GM19463 (cell line): ENCODE measurements at regions not wholly inside any gene's neighbourhood (a gene's known extent, or its start where the extent isn't known, plus 50 kb on each side); places are given as distances from the start of the nearest gene placed in this dataset.
A peak's percentile ranks its signal among the peaks of the same experiment; 100 is the strongest.
"Not testable (repeated sequence)": the region's sequence is repeated elsewhere in the genome, so short reads cannot be mapped to it uniquely, and the experiment has no call there.

Source experiments
- ATAC-seq: cut with Tn5 transposase; IDR thresholded peaks from one replicate; pipeline ENCODE4 v1.9.1; 2021; ENCODE audit warnings: mild to moderate bottlenecking, moderate library complexity; ENCODE audit not compliant: unreplicated experiment

DNA sequence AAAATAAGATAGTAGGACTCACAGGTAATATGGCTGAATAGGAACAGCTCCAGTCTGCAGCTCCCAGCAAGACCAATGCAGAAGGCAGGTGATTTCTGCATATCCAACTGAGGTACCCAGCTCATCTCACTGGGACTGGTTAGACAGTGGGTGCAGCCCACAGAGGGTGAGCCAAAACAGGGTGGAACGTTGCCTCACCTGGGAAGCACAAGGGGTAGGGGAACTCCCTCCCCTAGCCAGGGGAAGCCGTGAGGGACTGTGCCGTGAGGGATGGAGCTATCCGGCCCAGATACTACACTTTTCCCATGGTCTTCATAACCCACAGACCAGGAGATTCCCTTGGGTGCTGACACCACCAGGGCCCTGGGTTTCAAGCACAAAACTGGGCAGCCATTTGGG, 114.8 kb upstream of the GNAI1 start:
- ATAC-seq: not testable (repeated sequence)

DNA sequence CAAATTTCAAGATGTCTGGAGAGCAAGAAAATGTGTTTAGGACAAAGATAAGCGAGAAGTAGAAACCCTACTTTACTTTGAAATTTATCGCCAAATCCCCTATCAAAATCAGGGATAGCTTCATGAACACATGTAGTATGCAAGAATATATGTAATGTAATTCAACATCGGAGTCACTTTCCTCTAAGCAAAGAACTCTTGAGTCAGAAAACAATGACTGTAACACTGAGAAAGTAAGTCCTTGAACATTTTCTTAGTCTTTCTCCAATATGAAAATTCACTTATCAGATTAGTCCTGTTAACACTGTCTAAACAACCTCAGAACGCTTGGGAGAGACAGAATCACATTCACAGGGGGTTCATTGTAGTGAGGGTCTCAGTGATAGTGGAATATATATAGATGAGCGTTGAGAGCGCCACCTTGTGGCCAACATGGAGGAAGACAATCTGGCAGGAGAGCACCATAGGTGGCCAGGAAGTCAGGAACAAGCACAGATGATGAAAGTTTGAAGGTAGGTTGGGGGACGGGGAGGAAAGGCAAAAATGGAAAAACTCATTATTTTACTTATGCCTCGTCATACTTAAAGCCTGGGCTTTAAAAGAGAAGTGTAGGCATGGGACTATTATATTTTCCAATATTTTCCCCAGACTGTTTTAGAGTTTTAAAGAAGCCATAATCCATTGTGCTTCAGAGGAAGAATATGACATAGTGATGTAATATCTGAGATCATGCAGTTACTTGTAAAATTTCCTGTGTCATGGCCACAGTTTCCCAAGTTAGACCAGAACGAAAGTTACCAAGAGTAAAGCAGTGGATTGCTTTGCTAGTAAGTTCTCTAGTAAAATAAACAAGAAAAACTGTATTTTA, 115.5 kb upstream of the GNAI1 start:
- ATAC-seq: peak; percentile 99

DNA sequence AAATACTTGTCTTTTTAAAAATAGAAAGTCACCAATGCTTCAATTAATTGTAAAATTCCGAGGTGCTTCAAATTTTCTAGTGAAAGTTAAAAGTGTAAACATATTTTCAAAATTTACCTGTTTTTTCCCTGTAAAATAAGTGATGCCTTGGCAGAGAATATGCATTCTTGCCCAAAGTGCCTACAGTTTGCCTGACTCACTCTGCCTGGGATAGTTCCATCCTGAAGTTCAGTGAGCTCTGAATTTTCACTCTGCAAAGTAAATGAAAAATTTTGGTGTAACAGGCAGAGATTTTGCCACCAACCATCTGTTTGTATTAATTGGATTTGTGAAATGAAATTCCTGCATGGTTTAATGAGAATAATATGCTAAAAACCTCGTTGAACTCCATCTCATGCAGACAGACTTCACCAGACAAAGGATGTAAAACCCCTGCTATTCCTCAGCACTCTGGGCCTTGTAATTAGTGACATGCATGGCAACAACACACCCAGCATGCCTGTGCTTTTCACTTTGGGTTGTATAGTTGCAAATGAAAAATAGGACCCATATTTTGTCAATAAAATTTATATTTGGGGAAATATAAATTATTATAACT, 117.4 kb upstream of the GNAI1 start:
- ATAC-seq: no peak

DNA sequence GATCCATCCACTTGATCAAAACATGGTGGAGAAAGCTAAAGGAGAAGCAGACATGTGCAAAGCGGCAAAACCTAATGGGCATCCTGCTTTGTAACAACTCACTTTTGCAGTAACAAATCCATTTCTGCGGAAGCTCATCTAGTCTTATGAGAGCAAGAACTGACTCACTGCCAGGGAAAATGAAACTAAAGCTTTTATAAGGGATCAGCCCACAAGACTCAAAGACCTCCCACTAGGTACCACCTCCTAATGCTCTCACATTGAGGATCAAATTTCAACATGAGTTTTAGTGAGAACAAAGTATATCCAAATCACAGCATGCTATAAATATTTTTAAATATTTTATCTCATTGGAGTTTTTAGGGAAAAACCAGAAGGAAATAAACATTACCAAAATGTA, 120.1 kb upstream of the GNAI1 start:
- ATAC-seq: no peak

DNA sequence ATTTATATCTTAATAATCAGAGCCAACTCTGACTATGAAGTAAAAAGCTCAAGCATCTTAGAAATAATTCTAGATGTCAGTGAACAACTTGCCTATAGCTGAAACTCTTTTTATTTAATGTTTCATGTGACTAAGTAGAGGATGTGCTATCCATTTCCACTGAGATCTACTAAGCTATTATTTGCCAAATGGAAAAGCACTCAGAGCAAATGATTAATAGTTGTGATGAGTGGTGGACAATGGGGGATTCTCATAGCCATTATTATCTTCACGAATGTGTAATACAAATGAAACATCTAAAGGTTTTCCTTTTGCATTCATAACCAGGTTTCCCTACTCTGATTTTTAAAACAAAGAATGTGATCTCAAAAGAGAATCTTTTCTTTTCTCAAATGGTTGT, 126.6 kb upstream of the GNAI1 start:
- ATAC-seq: no peak

DNA sequence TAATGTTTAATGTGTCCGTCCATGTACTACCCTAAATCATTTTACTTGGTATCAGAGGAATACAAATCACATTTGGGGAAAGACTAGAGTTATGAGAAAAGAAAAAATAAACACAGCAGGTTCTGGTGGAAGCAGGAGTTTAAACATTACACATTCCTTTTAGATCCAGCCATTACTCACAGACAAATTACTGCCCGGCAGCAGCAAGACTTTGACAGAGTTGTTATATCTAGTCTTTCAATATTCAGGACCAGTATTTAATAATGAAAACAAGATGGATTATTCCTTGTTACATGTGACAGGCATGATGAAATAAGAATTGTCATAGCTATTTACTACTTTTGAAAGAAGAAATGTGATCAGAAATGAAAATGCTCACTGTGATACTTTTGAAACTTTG, 131.8 kb upstream of the GNAI1 start:
- no peak for ATAC-seq

DNA sequence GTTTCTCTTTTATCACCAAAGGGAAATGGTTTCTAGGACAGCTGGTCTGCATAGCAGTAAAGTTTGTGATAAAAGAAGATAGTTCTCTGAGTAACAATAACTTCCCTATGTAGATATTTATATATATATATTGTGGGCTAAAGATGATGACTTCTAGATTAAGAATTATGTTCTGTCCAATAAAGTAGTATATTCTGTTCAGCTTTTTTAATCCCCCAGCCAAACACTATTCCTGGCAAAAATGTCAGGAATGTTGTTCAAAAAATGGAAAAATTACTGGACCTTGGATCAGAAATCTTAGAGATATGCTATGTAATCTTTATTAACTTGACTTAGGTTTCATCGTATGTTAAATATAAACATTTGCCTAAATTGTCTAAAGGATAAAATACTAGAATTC, 136.3 kb upstream of the GNAI1 start:
- ATAC-seq: no peak

DNA sequence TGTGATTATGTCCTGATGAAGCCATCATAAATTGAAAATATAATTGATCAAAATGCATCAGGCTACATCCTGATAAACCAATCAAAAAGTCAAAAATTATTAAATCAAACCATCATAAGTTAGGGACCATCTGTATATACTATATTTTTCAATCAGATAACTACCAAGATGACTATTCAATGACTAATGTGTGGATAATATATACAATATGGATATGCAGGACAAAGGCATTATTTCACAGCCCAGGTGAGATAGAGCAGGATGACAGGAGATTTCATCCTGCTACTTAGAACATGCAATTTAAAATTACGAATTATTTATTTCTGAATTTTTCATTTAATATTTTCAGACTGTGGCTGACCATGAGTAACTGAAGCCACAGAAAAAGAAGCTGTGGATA, 137.3 kb upstream of the GNAI1 start:
- ATAC-seq: no peak

DNA sequence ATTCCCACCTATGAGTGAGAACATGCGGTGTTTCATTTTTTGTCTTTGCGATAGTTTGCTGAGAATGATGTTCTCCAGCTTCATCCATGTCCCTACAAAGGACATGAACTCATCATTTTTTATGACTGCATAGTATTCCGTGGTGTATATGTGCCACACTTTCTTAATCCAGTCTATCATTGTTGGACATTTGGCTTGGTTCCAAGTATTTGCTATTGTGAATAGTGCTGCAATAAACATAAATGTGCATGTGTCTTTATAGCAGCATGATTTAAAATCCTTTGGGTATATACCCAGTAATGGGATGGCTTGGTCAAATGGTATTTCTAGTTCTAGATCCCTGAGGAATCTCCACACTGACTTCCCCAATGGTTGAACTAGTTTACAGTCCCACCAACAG, 138.9 kb upstream of the GNAI1 start:
- not testable (repeated sequence) for ATAC-seq

DNA sequence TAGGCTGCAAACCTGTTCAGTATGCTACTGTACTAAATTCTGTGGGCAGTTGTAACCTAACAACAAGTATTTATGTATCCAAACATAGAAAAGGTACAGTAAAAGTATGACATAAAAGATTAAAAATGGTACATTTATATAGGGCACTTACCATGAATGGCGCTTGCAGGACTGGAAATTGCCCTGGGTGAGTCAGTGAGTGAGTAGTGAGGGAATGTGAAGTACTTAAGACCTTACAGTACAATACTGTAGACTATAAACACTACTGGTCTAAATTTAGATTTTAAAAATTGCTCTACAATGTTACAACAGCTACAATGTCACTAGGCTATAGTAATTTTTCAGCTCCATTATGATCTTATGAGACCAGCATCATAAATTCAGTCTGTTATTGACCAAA, 146.0 kb upstream of the GNAI1 start:
- ATAC-seq: no peak

DNA sequence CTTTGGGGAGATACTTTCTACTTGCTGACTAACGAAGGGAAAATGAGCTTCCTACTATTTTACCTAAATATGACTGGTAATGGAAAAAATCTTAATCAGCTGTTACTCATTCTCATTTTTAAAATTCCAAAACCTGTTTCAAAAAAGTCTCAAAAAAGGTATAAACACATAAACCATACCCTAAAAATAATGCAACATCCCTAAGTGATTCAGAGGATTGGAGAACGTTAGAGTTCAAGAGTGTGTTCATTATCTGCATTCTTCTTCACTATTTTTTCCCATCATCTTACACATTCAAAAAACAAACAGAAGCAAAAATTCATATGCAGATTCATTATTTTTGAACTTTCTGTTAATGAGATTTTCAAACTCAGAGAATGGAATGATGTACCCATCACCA, 150.4 kb upstream of the GNAI1 start:
- no peak for ATAC-seq

DNA sequence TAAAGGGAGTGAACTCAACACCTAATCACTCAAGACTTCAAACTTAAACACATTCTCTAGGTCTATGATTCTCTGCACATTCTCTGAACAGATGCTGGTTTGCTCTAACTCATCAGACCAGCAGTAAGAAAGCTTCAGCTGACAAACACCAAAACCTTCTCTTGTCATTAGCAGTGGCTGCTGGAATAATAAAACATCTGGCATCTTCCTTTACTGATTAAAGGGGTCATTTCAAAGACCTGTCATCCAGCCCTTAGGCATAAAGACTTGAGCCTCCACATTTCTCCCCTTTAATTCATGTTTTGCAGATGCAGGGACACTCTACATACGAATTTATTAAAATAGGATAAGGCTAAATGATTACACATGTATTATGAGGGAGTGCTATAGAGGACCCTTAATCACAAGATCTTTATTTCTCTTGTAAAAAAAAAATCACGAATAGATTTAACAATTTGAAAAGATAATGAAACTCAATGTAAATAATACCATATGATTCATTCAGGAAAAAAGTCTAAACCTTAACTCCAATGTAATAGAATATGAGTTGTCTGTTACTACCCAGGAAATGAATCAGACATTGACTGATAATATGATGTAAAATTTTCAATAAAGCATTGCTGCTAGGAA, 152.4 kb upstream of the GNAI1 start:
- no peak for ATAC-seq

DNA sequence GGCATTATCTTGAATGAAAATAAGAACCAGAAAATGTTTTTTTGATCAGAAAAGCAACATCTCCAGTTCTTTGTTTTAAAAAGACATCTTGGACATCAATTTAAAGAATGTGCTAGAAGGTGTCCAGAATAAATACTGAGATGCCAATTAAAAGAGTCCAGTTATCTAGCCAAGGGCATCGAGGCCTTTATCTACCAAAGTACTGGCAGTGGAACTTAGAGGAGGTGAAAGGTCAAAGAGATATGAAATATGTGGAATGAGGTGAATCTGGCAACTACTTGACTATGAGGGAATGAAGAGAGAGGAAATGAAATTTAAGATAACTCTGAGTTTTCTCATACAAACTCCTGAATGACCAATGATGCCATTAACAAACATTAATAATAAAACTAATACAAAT, 154.3 kb upstream of the GNAI1 start:
- no peak for ATAC-seq

DNA sequence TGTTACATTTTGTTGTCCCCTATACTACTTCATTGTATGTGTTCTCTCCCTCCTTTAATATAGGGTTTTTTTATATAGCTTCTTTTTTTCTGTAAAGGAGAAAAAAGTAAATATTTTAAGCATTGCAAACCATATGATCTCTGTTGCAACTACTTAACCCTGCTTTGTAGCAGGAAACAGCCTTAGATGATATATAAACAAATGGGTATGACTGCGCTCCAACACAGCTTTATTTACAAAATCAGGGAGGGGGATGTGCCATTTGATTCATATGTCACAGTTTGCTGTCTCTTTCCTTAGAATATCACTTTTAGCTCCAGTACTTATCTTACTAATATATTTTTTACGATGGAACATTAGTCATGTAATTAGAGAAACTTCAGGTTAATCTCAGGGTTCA, 155.2 kb upstream of the GNAI1 start:
- no peak for ATAC-seq

DNA sequence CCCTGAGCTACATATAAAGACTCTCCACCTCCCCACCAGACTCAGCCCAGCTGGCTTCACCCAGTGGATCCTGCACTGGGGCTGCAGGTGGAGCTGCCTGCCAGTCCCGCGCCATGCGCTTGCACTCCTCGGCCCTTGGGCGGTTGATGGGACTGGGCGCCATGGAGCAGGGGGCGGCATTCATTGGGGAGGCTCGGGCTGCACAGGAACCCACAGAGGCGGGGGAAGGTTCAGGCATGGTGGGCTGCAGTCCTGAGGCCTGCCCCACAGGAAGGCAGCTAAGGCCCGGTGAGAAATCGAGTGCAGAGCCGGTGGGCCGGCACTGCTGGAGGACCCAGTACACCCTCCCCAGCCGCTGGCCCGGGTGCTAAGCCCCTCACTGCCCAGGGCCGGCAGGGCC, 157.2 kb upstream of the GNAI1 start:
- ATAC-seq: no peak

DNA sequence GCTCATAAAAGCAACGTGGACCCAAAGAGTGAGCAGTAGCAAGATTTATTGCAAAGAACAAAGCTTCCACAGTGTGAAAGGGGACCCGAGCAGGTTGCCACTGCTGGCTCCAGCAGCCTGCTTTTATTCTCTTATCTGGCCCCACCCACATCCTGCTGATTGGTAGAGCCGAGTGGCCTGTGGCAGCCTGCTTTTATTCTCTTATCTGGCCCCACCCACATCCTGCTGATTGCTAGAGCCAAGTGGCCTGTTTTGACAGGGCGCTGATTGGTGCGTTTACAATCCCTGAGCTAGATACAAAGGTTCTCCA, 158.0 kb upstream of the GNAI1 start:
- ATAC-seq: not testable (repeated sequence)

DNA sequence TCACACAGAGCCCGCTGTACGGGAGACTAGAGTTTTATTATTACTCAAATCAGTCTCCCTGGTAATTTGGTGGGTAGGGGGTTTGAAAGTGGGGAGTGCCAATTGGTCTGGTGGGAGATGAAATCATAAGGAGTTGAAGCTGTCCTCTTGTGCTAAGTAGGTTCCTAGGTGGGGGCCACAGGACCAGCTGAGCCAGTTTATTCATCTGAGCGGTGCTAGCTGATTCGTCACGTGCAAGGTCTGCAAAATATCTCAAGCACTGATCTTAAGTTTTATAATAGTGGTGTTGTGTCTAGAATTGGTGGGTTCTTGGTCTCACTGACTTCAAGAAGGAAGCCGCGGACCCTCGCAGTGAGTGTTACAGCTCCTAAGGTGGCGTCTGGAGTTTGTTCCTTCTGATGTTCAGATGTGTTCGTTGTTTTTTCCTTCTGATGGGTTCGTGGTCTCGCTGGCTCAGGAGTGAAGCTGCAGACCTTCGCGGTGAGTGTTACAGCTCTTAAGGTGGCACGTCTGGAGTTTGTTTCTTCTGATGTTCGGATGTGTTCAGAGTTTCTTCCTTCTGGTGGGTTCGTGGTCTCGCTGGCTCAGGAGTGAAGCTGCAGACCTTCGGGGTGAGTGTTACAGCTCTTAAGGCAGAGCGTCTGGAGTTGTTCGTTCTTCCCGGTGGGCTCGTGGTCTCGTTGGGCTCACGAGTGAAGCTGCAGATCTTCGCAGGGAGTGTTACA, 158.5 kb upstream of the GNAI1 start:
- not testable (repeated sequence) for ATAC-seq

DNA sequence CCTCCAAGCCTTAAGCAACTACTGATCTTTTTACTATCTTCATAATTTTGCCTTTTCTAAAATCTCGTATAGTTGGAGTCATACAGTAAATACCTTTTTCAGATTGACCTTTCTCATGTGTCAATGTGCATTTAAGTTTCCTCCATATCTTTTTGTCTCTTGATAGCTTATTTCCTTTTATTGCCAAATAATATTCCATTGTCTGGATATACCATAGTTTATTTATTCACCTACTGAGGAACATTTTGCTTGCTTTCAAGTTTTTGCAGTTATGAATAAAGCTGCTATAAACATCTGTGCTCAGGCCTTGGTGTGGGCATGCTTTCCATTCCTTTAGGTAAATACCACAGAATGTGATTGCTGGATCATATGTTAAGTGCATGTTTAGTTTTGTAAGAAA, 161.2 kb upstream of the GNAI1 start:
- ATAC-seq: no peak

DNA sequence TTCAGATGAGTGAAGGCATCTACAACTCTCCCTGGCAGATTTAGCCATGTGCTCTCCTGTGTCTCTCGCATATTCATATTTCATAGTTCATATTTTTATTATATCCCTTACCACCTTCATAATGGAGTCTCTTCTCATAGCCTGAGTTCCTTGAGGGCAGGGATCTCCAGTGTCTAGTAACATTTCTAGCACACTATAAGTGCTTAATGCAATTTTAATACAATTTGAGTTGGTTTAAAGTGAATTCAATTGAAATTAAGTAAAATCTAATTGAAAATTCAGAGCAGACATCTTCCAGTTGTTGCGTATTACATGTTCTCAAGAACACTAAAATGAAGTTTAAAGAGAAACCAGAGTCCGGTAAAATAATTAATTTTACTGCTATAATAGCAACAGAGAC, 163.6 kb upstream of the GNAI1 start:
- ATAC-seq: no peak

DNA sequence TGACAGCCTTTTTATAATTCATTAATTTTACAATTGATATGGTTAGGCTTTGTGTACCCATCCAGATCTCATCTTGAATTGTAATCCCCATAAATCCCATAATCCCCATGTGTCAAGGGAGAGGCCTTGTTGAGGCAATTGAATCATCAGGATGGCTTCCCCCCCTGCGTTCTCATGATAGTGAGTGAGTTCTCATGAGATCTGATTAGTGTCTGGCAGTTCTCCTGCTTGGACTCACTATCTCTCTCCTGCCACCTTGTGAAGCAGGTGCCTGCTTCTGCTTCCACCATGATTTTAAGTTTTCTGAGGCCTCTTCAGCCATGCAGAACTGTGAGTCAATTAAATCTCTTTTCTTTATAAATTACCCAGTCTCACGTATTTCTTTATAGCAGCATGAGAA, 165.7 kb upstream of the GNAI1 start:
- no peak for ATAC-seq

DNA sequence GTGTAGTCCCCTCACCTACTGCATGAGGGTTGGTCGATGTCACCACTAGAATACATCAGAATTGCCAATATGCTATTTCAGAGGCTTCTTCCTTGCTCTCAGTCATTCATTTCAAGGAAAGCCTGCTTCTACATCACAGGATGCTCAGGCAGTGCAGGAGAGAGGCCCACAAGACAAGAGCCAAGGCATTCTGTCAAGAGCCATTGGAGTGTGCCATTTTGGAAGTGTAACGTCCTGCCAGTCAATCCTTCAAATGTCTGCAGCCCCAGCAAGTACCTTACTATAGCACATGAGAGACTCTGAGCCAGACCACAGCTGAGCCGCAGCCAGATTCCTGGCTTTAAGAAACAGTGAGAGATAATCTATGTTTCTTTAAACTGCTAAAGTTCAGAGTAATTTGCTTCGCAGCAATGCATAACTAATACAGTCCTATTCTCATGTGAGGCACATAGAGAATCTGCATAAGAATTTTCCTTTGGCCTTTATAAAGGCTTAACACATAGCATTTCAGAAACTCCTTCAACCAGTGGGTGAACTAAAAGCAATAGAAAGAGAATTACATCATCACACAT, 166.5 kb upstream of the GNAI1 start:
- ATAC-seq: no peak
